ENCODE measurements at regions not wholly inside any gene's neighbourhood (a gene's known extent, or its start where the extent isn't known, plus 50 kb on each side); places are given as distances from the start of the nearest gene placed in this dataset.

DNA sequence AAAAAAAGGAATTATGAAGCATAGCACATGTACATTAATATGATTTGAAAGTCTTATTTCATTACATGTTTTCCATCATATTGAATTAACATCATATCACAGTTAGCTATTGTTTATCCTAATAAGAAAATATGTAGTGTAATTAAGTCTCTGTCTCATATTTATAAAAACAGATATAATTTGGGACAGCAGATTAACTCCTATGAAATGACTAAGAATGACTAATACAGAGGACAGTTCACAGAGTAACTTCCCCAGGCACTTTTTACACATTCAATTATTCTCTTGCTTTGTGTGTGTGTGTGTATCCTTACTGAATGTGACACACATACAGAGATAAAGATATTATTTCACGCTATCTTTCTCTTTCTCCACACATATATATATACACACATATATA, 2400.9 kb upstream of the C9orf72 start (continued):
- TF ChIP-seq, protein P1, sequence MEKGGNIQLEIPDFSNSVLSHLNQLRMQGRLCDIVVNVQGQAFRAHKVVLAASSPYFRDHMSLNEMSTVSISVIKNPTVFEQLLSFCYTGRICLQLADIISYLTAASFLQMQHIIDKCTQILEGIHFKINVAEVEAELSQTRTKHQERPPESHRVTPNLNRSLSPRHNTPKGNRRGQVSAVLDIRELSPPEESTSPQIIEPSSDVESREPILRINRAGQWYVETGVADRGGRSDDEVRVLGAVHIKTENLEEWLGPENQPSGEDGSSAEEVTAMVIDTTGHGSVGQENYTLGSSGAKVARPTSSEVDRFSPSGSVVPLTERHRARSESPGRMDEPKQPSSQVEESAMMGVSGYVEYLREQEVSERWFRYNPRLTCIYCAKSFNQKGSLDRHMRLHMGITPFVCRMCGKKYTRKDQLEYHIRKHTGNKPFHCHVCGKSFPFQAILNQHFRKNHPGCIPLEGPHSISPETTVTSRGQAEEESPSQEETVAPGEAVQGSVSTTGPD (CRISPR knock-in tag; IDR thresholded peaks at IDR 0.05) = no peak
- TF ChIP-seq, protein P2, sequence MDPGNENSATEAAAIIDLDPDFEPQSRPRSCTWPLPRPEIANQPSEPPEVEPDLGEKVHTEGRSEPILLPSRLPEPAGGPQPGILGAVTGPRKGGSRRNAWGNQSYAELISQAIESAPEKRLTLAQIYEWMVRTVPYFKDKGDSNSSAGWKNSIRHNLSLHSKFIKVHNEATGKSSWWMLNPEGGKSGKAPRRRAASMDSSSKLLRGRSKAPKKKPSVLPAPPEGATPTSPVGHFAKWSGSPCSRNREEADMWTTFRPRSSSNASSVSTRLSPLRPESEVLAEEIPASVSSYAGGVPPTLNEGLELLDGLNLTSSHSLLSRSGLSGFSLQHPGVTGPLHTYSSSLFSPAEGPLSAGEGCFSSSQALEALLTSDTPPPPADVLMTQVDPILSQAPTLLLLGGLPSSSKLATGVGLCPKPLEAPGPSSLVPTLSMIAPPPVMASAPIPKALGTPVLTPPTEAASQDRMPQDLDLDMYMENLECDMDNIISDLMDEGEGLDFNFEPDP (CRISPR knock-in tag; conservative IDR thresholded peaks at IDR 0.05) = no peak
- TF ChIP-seq ZNF607 (CRISPR knock-in tag; IDR thresholded peaks at IDR 0.05; ENCODE audit: borderline replicate concordance) = no peak

DNA sequence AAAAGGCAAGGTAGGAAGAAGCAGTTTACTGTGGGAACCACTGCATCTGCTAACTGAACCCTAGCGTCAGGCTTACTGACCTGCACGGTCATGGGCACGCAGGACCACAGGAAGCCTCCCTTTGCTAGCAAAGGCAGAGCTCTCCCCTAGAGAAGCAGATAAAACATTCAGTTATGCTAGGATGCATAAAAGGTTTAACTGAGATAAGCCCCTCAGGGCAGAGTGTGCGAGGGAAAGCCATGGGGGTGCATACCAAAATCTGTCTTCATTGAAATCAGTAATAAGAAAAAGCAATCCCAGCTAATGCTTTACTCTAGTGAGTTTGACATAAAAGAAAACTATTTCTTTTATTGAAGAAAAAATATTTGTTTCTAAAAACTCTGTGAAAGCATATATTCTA, 2403.7 kb upstream of the C9orf72 start:
- no peaks in the 10 kb centered on the region for H3K36me3 ChIP-seq (replicated peaks in 1 of 2; ENCODE audit: control insufficient read depth in 1 of 2, insufficient read depth in 2 of 2, low read length in 2 of 2)
- 4% methylated on average over 4 of the region's 4 CpGs for WGBS (ENCODE audit: low lambda C conversion rate)
- POLR2A ChIA-PET = no interaction called here
- H3K4me2 ChIP-seq (ENCODE audit: low read depth, low read length) = no peak overlapping the region
- intact Hi-C loops (cut with micrococcal nuclease; ENCODE audit: unreplicated experiment) = no loop called here
- FAIRE-seq (no peak), DNase-seq (ENCODE audit: low spot score) (no peak), ATAC-seq (no peak)
- no peaks in the 10 kb centered on the region for H4K20me1 ChIP-seq (ENCODE audit: insufficient read depth, low read length)
- H3K27me3 ChIP-seq (ENCODE audit: control insufficient read depth in 1 of 2, insufficient read depth in 2 of 2, low read length in 2 of 2) = no peaks in the 10 kb centered on the region; a peak in 1 of 5 replicates
- no peaks in the 10 kb centered on the region for H3K4me1 ChIP-seq (ENCODE audit: insufficient read depth, low read length)
- H3K9me3 ChIP-seq (ENCODE audit: low read length) = no peaks in the 10 kb centered on the region
- in situ Hi-C loops (cut with HindIII; ENCODE audit: extremely low pct_ligation_motif_present, low pct_unique_long_range_greater_than_20kb) = no loop called here
- H3K79me2 ChIP-seq (ENCODE audit: insufficient read depth, low read length) = no peaks in the 10 kb centered on the region
- H3K27ac ChIP-seq (ENCODE audit: extremely low read length, insufficient read depth, low read length) = no peak overlapping the region
- no peak for TF ChIP-seq ZNF678 (CRISPR knock-in tag; IDR thresholded peaks at IDR 0.05)
- TF ChIP-seq ZNF878 (CRISPR knock-in tag; IDR thresholded peaks at IDR 0.05) = no peak
- no peak for TF ChIP-seq ATF1 (CRISPR knock-in tag; IDR thresholded peaks at IDR 0.05)
- no peak for TF ChIP-seq BORCS8-MEF2B (CRISPR knock-in tag; IDR thresholded peaks at IDR 0.05)
- no peak for TF ChIP-seq IKZF4 (CRISPR knock-in tag; IDR thresholded peaks at IDR 0.05; ENCODE audit: borderline replicate concordance, low read depth, not compliant biosample characterization)
- no peak for TF ChIP-seq SCMH1 (CRISPR knock-in tag; IDR thresholded peaks at IDR 0.05; ENCODE audit: borderline replicate concordance)
- TF ChIP-seq, protein P3, sequence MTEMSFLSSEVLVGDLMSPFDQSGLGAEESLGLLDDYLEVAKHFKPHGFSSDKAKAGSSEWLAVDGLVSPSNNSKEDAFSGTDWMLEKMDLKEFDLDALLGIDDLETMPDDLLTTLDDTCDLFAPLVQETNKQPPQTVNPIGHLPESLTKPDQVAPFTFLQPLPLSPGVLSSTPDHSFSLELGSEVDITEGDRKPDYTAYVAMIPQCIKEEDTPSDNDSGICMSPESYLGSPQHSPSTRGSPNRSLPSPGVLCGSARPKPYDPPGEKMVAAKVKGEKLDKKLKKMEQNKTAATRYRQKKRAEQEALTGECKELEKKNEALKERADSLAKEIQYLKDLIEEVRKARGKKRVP (CRISPR knock-in tag; IDR thresholded peaks at IDR 0.05) = no peak
- TF ChIP-seq, protein P4, sequence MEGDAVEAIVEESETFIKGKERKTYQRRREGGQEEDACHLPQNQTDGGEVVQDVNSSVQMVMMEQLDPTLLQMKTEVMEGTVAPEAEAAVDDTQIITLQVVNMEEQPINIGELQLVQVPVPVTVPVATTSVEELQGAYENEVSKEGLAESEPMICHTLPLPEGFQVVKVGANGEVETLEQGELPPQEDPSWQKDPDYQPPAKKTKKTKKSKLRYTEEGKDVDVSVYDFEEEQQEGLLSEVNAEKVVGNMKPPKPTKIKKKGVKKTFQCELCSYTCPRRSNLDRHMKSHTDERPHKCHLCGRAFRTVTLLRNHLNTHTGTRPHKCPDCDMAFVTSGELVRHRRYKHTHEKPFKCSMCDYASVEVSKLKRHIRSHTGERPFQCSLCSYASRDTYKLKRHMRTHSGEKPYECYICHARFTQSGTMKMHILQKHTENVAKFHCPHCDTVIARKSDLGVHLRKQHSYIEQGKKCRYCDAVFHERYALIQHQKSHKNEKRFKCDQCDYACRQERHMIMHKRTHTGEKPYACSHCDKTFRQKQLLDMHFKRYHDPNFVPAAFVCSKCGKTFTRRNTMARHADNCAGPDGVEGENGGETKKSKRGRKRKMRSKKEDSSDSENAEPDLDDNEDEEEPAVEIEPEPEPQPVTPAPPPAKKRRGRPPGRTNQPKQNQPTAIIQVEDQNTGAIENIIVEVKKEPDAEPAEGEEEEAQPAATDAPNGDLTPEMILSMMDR (CRISPR knock-in tag; IDR thresholded peaks at IDR 0.05) = no peak
- no peak for TF ChIP-seq SNAPC2 (CRISPR knock-in tag; IDR thresholded peaks at IDR 0.05)
- no peak for TF ChIP-seq SIN3A (IDR thresholded peaks at IDR 0.05; ENCODE audit: borderline replicate concordance, low read depth, low read length)
- no peak for TF ChIP-seq KDM3A (CRISPR knock-in tag; IDR thresholded peaks at IDR 0.05; ENCODE audit: low read depth)
- CTCF ChIA-PET (ENCODE audit: low intra/inter-chr PET ratio, low total read pairs) = no interaction called here
- BruUV-seq (replicated peaks) = no TSS peak
- no peak overlapping the region for H3K4me3 ChIP-seq (replicated peaks in 1 of 3; ENCODE audit: insufficient read depth in 1 of 3, low read depth in 2 of 3, low read length in 3 of 3)
- no peak overlapping the region for H2AFZ ChIP-seq (ENCODE audit: low read length)
- H3K9ac ChIP-seq (ENCODE audit: insufficient read depth, low read depth, low read length) = no peak overlapping the region
